HS-5 (cell line): ENCODE measurements at regions not wholly inside any gene's neighbourhood (a gene's known extent, or its start where the extent isn't known, plus 50 kb on each side); places are given as distances from the start of the nearest gene placed in this dataset.
"Not testable (repeated sequence)": the region's sequence is repeated elsewhere in the genome, so short reads cannot be mapped to it uniquely, and the experiment has no call there.

Experiments
- DNase-seq: peaks from one replicate; pipeline ENCODE4 v3.0.0-alpha.2; 2012; ENCODE audit warnings: low read depth

DNA sequence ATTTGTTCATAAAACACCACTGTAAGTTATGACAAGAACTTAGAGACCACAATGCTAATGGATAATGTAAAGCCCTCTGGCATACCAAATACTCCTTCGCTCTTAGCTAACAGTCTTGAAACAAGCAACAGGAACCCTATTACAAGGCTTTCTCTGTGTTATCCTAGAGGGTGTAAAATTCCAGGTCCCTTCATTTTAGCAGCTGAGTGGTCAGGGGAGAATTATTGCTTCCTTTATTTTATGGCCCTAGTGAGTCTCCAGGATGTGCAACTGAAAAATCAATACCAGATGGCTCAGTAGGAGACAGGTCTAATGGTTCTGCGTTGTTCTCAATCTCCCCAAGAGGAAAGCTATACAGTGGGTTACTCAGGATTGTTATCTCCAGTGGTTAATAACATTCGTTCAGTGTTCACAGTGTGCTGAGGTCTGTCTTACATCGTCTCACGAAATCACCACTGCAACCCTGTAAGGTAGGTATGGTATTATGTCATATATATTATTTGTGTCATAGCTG lies 172.7 kb upstream of the CNOT2 start:
- no peak for DNase-seq

DNA sequence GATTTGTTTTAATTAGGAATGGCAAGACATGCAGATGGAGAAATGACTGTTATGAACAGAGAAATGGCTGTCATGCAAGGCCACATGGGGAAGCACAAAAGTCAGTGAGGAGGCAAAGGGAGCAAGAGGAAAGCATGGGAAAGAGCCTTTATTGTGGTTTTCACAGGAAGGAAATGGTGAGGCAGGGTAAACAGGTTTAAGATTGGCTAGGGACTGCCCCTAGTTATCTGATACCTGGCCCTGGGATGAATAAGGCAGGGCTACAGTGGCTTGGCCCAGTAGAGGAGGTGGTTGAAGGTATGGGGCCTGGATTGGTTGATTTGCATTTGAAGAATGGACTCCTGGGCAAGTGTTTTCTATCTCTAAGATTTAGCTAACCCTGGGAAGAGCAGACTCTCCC lies 168.7 kb upstream of the CNOT2 start:
- no peak for DNase-seq

DNA sequence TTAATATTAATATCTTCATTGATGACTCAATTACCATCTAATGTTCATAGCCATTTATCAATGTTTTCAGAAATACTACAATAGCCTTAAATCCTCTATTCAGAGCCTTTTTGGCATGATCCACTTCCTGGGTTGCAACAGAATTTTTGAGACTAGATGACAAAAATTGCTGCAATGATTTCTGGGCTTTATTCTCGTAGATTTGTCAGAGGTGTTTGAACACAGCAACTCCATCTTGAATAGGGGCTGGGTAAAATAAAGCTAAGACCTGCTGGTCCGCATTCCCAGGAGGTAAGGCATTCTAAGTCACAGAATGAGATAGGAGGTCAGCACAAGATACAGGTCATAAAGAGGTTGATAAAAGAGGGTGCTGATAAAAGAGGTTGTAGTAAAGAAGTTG lies 165.8 kb upstream of the CNOT2 start:
- no peak for DNase-seq

DNA sequence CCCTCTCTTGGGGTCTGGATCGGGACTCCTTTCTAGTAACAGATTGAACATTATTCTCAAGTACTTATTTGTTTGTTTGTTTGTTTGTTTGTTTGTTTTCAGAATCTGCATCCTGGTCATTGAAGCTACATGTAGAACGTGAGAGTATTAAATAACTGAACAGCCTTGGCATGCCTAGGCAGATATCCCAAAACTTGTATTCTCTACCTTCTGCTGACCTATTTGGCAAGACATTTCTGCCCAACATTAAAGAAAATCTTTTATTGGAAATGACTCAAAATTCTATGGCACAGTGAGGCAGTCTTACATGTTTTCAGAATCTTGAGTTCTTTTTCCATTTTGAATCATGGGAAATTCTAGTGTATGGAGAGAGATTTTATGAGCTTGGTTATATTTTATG lies 165.1 kb upstream of the CNOT2 start:
- no peak for DNase-seq

DNA sequence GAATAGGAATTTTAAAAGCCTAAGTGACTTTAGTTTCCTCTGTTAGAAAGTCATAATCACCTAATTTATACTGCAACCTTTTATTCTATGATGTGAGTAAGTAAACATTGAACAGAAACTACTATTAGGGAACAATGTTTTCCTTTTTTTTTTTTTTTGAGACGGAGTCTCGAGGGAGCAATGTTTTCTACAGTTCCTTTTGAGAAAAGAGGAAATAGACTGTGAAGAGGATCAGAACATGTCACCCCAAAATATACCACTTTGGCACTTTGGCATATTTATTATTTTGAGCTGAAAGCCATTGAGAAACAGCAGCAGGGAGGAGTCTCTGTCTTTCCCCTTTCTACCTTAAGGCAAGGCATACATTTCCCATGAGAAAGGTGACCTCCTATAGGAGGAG lies 162.7 kb upstream of the CNOT2 start:
- DNase-seq, result no peak

DNA sequence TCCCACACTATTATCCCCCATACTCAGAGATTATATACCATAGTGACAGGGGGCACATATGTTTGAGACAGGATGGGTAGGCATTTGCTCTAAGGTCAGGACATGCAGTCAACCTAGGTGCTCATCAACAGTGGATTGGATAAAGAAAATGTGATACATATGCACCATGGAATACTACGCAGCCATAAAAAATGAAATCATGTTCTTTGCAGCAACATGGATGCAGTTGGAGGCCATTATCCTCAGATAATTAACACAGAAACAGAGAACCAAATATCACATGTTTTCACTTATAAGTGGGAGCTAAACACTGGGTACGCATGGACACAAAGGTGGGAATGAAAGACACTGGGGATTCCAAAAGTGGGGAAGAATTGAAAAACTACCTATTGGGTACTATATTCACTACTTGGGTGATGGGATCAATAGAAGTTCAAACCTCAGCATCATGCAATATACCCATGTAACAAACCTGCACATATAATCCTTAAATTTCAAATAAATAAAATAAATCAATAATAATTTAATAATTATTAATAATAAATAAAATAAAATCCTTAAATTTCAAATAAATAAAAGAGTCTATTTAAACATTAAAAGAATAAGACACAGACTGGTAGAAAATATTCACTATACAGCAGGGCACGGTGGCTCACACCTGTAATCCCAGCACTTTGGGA lies 160.1 kb upstream of the CNOT2 start:
- no peak for DNase-seq

DNA sequence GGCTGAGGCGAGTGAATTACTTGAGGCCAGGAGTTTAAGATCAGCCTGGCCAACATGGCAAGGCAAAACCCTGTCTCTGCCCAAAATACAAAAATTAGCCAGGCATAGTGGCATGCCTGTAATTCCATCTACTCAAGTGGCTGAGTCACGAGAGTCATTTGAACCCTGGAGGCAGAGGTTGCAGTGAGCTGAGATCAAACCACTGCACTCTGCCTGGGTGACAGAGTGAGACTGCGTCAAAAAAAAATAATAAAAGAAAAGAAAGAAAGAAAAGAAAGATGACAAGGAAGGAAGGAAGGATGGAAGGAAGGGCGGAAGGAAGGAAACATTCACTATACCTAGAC lies 159.6 kb upstream of the CNOT2 start:
- DNase-seq, result no peak

DNA sequence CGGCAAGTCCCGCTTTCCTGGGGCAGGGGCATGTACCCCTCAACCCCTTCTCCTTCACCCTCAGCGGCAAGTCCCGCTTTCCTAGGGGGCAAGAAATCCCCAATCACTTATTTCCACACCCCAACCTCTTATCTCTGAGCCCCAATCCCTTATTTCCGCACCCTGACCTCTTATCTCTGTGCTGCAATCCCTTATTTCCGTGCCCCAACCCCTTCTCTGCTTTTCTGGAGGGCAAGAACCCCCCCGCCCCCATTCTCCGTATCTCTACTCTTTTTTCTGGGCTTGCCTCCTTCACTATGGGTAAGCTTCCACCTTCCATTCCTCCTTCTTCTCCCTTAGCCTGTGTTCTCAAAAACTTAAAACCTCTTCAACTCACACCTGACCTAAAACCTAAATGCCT lies 156.9 kb upstream of the CNOT2 start:
- not testable (repeated sequence) for DNase-seq

DNA sequence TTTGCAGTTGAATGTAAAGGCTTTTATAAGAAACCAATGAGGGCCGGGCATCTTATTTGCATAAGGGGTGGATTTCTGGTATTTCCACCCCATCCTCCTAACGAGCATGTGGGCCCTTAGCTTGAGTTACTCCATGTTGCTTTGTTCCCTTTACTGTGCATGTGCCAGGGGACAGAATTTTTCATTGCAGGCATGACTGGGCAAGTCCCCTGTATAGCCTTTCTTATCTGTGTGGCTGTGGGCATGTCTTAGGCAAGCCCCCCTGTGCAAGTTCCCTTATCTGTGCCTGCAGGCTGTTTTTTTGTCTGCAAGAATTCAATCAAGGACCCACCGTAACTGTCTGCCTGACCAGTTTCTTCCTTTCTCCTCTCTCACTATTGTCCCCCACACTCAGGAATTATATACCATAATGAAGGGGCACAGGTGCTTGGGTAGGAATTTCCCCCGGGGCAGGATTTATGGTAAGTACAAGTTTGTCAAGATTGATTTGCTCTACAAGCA lies 152.2 kb upstream of the CNOT2 start:
- no peak for DNase-seq

DNA sequence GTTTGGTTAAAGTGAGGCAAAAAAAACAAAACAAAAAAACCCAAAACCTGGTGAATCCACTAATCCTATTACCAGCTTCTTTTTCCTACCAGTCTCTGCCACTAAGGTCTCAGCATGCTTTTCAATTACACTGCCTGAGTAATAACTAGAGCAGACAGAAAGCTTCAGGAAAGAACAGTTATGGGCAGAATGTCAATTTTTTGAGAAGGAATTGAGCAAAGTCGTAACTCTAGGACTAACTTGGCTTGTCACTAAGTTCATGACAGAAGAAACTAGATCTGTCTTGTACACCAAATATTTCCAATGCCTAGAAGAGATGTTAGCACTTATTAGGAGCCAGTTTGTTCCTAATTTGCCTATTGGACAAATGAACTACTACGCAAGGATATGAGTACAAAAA lies 148.8 kb upstream of the CNOT2 start:
- DNase-seq, result no peak

DNA sequence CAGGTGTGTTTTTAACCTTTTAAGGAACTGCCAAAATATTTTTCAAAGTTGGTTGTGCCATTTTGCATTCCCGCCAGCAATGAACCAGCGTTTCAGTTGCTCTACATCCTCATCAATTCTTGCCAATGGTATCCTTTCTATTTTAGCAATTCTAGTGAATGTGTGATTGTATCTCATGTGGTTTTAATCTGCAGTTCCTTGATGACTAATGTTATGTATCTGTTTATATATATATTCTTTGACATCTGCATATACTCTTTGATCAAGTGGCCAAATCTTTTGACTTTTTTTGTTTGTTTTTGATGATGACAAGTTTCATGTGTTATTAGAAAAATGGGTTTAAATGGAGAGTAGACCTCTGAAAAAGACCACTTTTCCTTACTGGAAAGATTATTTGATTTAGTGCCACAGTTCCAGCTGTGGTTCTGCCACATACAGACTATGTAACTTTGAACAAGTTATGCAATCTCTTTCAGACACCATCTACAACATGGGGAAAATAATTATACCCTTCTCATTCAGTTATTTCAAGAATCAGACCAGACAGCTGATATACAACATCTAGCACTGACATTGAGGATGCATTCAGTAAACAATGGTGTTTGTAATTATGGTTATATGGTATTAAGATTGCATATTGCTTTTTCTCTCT lies 146.3 kb upstream of the CNOT2 start:
- DNase-seq, result no peak

DNA sequence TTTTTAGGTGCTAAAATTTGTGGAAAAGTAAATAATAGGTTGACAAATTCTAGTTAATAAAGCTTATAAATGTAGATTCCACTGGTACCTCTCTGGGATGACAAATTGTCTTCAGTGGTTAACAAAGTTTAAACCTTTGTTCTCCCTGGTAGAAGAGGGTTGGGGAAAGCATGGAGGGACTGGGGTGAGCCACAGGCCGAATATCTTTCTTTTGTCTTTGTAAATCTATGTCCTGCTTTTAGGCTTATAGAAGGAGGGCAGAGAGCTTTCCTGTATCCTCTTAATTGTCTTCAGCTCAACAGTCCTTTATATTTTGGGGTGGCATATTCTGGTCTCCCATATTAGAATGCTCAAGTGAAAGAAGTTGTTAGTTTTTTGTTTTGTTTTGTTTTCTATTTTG lies 142.2 kb upstream of the CNOT2 start:
- no peak for DNase-seq

DNA sequence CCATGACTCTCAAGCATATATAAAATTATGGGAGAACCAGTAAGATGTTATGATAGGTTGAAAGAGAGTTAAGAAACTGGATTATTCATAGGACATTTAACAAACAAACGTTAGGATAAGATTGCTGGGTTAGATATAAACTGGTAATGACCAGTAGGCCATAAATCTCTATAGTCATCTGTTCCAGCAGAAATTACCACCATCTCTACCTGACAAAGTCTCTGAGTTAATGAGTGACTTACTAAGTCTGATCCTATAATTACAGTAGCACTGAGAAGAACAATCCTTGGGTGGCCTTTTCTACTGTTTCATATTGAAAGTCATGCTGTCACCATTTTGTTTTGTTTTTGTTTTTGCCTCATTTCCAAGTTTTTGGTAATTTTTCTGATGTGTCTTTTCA lies 136.9 kb upstream of the CNOT2 start:
- DNase-seq, result no peak

DNA sequence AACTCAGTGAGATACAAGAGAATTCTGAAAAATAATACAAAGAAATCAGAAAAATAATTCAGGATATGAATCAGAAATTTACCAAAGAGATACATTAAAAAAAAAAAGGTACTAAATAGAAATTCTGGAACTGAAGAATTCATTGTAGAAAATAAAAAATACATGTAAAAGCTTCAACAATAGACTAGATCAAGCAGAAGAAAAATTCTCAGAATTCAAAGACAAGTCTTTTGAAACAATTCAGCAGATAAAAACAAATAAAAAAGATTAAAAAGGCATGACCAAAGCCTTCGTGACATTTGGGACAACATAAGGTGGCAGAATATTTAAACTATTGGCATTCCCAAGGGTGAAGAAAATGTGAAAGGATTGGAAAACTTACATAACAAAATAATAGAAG lies 133.1 kb upstream of the CNOT2 start:
- DNase-seq, result no peak

DNA sequence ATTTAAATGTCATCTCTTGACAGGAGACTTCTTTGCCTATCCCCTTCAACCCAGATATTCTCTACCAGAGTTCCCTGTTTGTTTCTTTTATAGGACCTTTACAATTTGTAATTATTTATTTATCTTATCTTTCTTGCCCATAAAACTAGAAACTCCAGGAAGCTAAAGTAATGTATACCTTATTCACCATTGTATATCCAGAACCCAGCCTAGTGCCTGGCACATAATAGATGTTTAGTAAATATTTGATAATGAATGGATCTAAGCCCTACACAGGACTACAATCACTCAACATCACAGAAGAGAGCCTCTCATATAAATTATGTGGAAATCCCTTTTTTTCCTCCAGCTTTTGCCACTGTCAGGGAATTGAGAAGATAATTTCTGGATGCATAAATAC lies 125.6 kb upstream of the CNOT2 start:
- no peak for DNase-seq

DNA sequence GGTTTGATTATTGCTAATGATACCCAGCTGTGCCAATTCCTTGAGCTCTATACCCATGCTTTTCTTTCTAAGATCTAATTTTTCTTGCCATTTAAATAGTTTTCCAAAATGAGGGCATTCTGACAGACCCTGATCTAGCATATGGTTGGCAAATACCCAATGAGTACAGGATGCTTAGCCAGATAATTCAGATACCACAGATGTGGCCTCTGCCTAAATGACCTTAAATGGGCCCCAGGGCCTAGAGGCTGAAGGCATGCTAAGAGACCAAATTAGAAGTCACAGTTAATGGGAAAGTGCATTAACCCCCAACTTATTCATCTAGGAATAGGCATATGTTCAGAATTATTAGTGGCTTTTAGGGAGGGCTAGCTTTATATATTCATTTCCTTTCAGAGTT lies 122.3 kb upstream of the CNOT2 start:
- no peak for DNase-seq

DNA sequence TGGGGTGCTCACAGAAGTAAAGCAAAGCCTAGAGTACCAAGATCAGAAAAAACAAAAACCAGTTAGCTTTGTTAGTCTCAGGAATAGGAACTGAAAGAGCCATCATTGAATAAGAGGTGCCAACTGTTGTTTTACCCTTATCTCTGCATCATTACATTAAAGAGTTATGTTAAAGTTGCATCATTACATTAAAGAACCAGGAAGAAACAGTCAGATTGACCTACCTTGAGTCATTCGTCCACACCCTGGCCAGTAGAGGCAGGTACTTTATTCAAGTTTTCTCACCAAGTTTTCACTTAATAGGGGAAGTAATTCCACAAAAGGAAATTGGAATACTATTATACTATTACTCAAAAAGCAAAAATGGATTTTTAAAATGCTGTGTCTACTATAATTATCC lies 121.7 kb upstream of the CNOT2 start:
- DNase-seq, result no peak

DNA sequence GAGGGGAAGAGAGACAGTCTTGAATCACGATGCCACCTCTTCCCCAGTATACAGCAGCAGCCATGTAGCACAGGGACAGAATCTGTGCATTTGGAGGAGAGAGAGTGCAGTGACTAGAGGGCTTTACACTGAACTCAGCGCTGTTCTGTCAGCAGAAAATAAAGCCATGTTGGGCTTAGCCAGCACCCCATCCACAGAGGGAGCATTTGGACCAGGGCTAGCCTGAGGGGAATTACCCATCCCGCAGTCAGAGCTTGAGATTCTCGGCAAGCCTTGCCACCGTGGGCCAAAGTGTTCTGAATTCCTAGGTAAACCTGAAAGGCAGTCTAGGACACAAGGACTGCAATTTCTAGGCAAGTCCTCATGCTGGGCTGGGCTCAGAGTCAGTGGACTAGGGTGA lies 120.4 kb upstream of the CNOT2 start:
- no peak for DNase-seq

DNA sequence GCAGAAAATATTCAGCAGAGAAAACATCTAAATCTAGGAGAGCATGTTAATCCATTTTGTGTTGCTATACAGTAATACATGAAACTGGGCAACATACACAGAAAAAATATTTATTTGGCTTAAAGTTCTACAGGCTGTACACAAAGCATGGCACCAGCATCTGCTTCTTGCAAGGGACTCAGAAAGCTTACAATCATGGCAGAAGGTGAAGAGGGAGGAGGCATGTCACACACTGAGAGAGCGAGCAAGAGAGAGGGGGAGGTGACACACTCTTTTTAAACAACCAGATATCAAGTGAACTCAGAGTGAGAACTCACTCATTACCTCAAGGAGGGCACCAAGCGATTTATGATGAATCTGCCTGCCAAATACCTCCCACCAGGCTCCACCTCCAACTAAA lies 94.2 kb upstream of the CNOT2 start:
- no peak for DNase-seq

DNA sequence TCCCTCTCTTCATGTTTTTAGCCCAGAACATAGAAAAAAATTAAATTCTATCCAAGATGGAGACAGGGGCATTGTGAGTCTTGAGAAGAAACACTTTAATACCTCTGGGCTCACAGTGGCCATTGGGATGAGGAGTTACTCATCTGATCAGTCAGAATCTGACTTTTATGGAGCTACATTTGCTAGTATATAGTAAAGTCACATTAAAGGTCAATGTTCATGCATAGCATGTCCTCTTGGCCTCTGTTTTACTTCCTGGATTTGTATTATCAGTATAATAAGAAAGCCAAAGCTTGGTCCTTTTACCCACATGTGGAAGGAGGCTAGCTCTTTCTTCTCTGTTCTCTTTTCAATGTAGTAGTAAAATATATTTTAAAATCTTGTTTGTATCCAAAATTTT lies 93.6 kb upstream of the CNOT2 start:
- no peak for DNase-seq

DNA sequence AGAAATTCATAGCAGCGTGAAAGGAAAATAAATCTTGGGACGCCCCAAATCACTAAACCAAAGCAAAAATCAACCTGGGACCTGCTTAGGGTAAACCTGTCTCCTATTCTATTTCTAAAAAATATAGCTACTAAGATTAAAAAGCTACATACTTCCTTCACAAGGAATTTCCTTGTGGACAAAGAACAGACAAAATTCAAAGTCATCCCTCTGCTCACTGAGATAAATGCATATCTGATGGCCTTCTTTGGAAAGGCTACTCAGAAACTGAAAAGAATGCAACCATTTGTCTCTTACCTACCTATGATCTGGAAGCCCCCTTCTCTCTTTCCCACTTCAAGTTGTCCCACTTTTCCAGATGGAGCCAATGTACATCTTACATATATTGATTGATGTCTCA lies 93.0 kb upstream of the CNOT2 start:
- no peak for DNase-seq

DNA sequence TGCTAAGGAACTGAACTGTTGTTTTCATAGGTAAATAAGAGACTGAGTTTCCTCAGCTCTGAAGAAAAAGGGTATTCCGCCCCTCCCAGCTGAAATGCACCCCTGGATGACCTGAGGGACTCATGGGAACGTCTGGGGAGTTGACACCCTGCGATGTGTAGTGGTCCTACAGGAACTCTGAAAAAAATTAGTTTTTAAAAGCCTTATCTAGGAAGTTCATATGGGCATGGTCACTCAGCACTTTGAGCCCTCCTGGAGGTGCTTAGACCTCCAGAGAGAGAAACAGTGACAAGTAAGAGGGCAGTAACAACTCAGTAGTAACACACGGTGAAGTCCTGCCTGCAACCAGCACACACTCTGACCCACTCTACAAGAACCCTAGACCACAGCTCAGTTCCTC lies 91.2 kb upstream of the CNOT2 start:
- no peak for DNase-seq

DNA sequence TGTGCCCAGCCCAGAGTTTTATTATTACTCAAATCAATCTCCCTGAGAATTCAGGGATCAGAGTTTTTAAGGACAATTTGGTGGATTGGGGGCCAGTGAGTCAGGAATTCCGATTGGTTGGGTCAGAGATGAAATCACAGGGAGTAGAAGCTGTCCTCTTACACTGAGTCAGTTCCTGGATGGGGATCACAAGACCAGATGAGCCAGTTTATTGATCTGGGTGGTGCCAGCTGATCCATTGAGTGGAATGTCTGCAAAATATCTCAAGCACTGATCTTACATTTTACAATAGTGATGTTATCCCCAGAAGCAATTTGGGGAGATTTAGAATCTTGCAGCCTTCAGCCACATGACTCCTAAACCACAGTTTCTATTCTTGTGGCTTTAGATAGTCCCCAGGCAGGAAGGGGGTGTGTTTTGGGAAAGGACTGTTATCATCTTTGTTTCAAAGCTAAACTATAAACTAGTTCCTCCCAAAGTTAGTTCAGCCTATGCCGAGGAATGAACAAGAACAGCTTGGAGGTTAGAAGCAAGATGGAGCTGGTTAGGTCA lies 89.1 kb upstream of the CNOT2 start:
- peak; percentile 38 for DNase-seq
